ENCODE measurements at regions not wholly inside any gene's neighbourhood (a gene's known extent, or its start where the extent isn't known, plus 50 kb on each side); places are given as distances from the start of the nearest gene placed in this dataset.

- H3K4me3 ChIP-seq, result no peak overlapping the region
- no peaks in the 10 kb centered on the region for H4K20me1 ChIP-seq (ENCODE audit: control insufficient read depth, insufficient read depth)
- ChIA-PET SMC1A (ENCODE audit: uncharacterized antibody, unreplicated experiment) (no interaction called here), CTCF (interaction anchor here (0.6 kb wide), 1 partner anchor 127 kb away, joined by 3 read pairs; no protein-coding TSS in a partner anchor), RAD21 (ENCODE audit: unreplicated experiment) (no interaction called here), POLR2A (no interaction called here)
- FAIRE-seq (no peak), DNase-seq (ENCODE audit: low read depth, low spot score) (no peak), ATAC-seq (no peak)
- H3K9ac ChIP-seq (ENCODE audit: control insufficient read depth, insufficient read depth, low read length), result no peak overlapping the region
- BruUV-seq (replicated peaks), result no TSS peak
- H3K36me3 ChIP-seq (ENCODE audit: control insufficient read depth in 2 of 2, insufficient read depth in 2 of 2, low read length in 1 of 2), result no peaks in the 10 kb centered on the region
- H3K4me2 ChIP-seq (ENCODE audit: control insufficient read depth, insufficient read depth), result no peak overlapping the region
- no peaks in the 10 kb centered on the region for H3K9me3 ChIP-seq (replicated peaks; ENCODE audit: control insufficient read depth, insufficient read depth, low read length)
- H3K27me3 ChIP-seq (replicated peaks in 1 of 2; ENCODE audit: control insufficient read depth in 2 of 2, insufficient read depth in 2 of 2, low read length in 1 of 2), result no peaks in the 10 kb centered on the region
- H2AFZ ChIP-seq (ENCODE audit: control insufficient read depth, low read depth, low read length), result no peak overlapping the region
- intact Hi-C loops (cut with micrococcal nuclease; ENCODE audit: unreplicated experiment) (no loop called here), in situ Hi-C loops (cut with MboI) (no loop called here)
- no peaks in the 10 kb centered on the region for H3K79me2 ChIP-seq (ENCODE audit: control insufficient read depth, insufficient read depth, low read length)
- no peaks in the 10 kb centered on the region for H3K4me1 ChIP-seq (ENCODE audit: control insufficient read depth, insufficient read depth, low read length)
- no peak overlapping the region for H3K27ac ChIP-seq (ENCODE audit: control insufficient read depth, insufficient read depth)
- 65% methylated on average over 2 of the region's 2 CpGs for WGBS (ENCODE audit: insufficient coverage, insufficient replicate concordance, low lambda C conversion rate, missing lambda C conversion rate)
- TF ChIP-seq ESRRA (IDR thresholded peaks at IDR 0.05; ENCODE audit: low read length), result no peak
- no peak for TF ChIP-seq POLR2AphosphoS2 (IDR thresholded peaks at IDR 0.05; ENCODE audit: low read depth, low read length)
- TF ChIP-seq LARP7 (IDR thresholded peaks at IDR 0.05), result no peak
- TF ChIP-seq, protein P1, sequence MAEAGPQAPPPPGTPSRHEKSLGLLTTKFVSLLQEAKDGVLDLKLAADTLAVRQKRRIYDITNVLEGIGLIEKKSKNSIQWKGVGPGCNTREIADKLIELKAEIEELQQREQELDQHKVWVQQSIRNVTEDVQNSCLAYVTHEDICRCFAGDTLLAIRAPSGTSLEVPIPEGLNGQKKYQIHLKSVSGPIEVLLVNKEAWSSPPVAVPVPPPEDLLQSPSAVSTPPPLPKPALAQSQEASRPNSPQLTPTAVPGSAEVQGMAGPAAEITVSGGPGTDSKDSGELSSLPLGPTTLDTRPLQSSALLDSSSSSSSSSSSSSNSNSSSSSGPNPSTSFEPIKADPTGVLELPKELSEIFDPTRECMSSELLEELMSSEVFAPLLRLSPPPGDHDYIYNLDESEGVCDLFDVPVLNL (IDR thresholded peaks at IDR 0.05; ENCODE audit: low read depth, low read length), result no peak
- TF ChIP-seq STAT3 (IDR thresholded peaks at IDR 0.05; ENCODE audit: low read depth, low read length), result no peak
- no peak for TF ChIP-seq BHLHE40 (IDR thresholded peaks at IDR 0.05; ENCODE audit: borderline replicate concordance in 1 of 2, low read depth in 2 of 2, low read length in 1 of 2)
- no peak for TF ChIP-seq CREB1 (IDR thresholded peaks at IDR 0.05; ENCODE audit: low read depth)
- TF ChIP-seq EZH2 (IDR thresholded peaks at IDR 0.05; ENCODE audit: borderline replicate concordance, control insufficient read depth, low read depth, low read length), result no peak
- no peak for TF ChIP-seq MXI1 (IDR thresholded peaks at IDR 0.05; ENCODE audit: low read depth, low read length)
- TF ChIP-seq CBFB (IDR thresholded peaks at IDR 0.05; ENCODE audit: low read depth), result no peak
- no peak for TF ChIP-seq SUZ12 (IDR thresholded peaks at IDR 0.05; ENCODE audit: unreplicated experiment)
- TF ChIP-seq SUPT20H (IDR thresholded peaks at IDR 0.05; ENCODE audit: borderline replicate concordance, control insufficient read depth, low read depth, low read length), result no peak
- TF ChIP-seq USF2 (IDR thresholded peaks at IDR 0.05; ENCODE audit: borderline replicate concordance, low read depth, low read length), result no peak
- no peak for TF ChIP-seq KDM1A (IDR thresholded peaks at IDR 0.05; ENCODE audit: borderline replicate concordance)
- TF ChIP-seq FOXK2 (IDR thresholded peaks at IDR 0.05), result no peak
- no peak for TF ChIP-seq SRF (IDR thresholded peaks at IDR 0.05; ENCODE audit: low read depth in 2 of 2, low read length in 2 of 2)
- no peak for TF ChIP-seq RB1 (IDR thresholded peaks at IDR 0.05; ENCODE audit: borderline replicate concordance)
Observed at GRCh38 chr20:52331655-52332054, 140.1 kb upstream of the ZFP64 start.

Data from GM12878 (cell line).